Upper lobe of right lung (tissue), 1 donor: ENCODE measurements at regions not wholly inside any gene's neighbourhood (a gene's known extent, or its start where the extent isn't known, plus 50 kb on each side); places are given as distances from the start of the nearest gene placed in this dataset.

Source experiments
- ATAC-seq: fragments of 200-7000 bp; cut with Tn5 transposase; one replicate; pipeline ENCODE4 v1.9.1; 2020; ENCODE audit warnings: mild to moderate bottlenecking, moderate library complexity
- DNase-seq: peaks from one replicate; pipeline ENCODE4 v3.0.0-alpha.2; 2020
- H3K27ac ChIP-seq: fragments of 200-600 bp; one replicate; pipeline ENCODE4 v1.8.0; 2022
- H3K27me3 ChIP-seq: fragments of 200-600 bp; one replicate; pipeline ENCODE4 v1.8.0; 2022; ENCODE audit warnings: mild to moderate bottlenecking
- H3K36me3 ChIP-seq: fragments of 200-600 bp; one replicate; pipeline ENCODE4 v1.8.0; 2022
- H3K4me1 ChIP-seq: fragments of 200-600 bp; one replicate; pipeline ENCODE4 v1.8.0; 2022
- H3K4me3 ChIP-seq: fragments of 200-600 bp; one replicate; pipeline ENCODE4 v1.8.0; 2022; ENCODE audit warnings: mild to moderate bottlenecking
- H3K9me3 ChIP-seq: fragments of 200-600 bp; one replicate; pipeline ENCODE4 v1.8.0; 2022
- CTCF ChIP-seq: fragments of 200-600 bp; IDR thresholded peaks from one replicate; pipeline ENCODE4 v1.8.0; 2022; ENCODE audit warnings: antibody characterized with exemption
- intact Hi-C: fragments of 100-400 bp; cut with DNase I; formaldehyde crosslinking; loops from one replicate; pipeline ENCODE4 v1.11.0; 2022
- donor health status: DM: no; HTN: yes; CAD: no; lungs with severe emphysema.

DNA sequence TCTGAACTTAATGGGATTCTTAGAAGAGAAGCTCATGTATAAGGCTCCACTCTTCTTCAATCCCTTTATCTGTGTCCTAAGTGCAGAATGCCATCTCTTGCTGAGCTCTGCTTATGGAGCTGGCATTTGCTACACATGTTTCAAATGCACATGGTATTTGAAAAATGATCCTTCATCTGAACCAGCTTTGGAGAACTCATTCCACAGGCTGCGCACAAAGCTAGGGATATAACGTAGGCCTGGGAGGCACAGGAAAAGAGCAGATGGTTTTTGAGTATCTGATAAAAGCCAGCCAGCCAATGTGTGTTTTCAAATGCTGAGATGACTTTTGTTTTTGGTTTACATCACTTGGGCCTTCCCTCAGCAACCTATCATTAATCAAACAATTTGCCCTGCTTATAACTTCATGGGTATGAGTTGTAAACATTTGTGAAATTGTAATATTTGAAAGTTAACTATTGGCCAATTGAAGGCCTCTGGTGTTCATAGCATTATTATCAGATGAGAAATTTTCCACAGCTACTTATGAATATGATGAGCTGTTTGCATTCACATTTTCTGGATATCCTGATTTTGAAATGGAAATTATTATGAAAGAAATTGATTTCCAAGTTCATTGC lies 729.0 kb downstream of the FGF9 start:
- no peaks in the 10 kb centered on the region for H3K4me1 ChIP-seq
- DNase-seq (no peak), ATAC-seq (no peak)
- H3K27me3 ChIP-seq: no peaks in the 10 kb centered on the region
- intact Hi-C loops: no loop called here
- H3K9me3 ChIP-seq: no peaks in the 10 kb centered on the region
- H3K27ac ChIP-seq: no peak overlapping the region
- no peaks in the 10 kb centered on the region for H3K36me3 ChIP-seq
- H3K4me3 ChIP-seq: no peak overlapping the region
- TF ChIP-seq CTCF: no peak

DNA sequence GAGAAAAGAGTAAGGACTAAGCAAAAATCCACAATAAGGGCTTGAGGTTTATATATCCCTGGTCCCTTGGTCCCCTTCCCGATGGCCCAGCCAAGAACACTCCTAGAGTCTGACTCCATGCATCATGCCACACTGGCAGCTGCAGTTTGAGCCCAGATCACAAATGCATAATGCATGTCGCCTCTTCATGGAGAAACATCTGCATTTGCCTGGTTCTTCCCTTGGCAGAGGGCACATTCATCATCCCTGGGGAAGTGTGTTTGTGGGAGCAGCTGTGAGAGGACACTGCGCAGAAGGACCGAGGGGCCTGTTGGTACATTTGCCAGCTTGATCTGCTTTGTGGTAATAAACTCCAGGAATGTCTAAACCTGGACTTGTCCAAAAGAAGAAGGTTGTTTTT lies 731.8 kb downstream of the FGF9 start:
- no peak for DNase-seq
- no peak for ATAC-seq
- Histone ChIP-seq H3K9me3 (no peaks in the 10 kb centered on the region), H3K27me3 (no peaks in the 10 kb centered on the region), H3K36me3 (no peaks in the 10 kb centered on the region), H3K4me3 (no peak overlapping the region), H3K4me1 (no peaks in the 10 kb centered on the region), H3K27ac (no peak overlapping the region)
- intact Hi-C loops: no loop called here
- TF ChIP-seq CTCF: no peak

- H3K27me3 ChIP-seq: no peaks in the 10 kb centered on the region
- no peaks in the 10 kb centered on the region for H3K36me3 ChIP-seq
- no peaks in the 10 kb centered on the region for H3K4me1 ChIP-seq
- H3K9me3 ChIP-seq: no peaks in the 10 kb centered on the region
- no peak for TF ChIP-seq CTCF
- no peak overlapping the region for H3K27ac ChIP-seq
- intact Hi-C loops: no loop called here
- H3K4me3 ChIP-seq: no peak overlapping the region
- ATAC-seq: no peak
- DNase-seq: no peak
Observed at GRCh38 chr13:22403144-22403543, 732.3 kb downstream of the FGF9 start.

GRCh38 chr13:22405891-22406290 lies 735.0 kb downstream of the FGF9 start:
- Histone ChIP-seq H3K4me1 (no peaks in the 10 kb centered on the region), H3K27ac (no peak overlapping the region), H3K9me3 (peaks cover 1% of the 10 kb centered on the region), H3K4me3 (no peak overlapping the region), H3K36me3 (no peaks in the 10 kb centered on the region), H3K27me3 (no peaks in the 10 kb centered on the region)
- TF ChIP-seq CTCF: no peak
- intact Hi-C loops: no loop called here
- ATAC-seq (no peak), DNase-seq (no peak)

DNA sequence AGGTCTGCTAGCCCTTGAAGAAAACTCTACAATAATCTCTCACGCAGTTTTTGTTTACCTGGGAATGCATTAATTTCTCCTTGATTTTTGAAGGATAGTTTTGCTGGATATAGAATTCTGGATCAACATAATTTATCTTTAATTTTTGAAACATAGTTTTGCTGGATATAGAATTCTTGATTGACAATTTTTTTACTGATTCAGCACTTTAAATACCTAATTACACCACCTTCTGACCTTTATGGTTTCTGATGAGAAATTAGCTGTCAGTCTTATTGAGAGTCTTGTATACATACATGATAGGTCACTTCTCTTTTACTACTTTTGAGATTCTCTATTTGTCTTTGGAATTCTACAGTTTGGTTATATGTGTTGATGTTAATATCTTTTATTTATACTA lies 741.6 kb downstream of the FGF9 start:
- intact Hi-C loops: no loop called here
- H3K27ac ChIP-seq: no peak overlapping the region
- DNase-seq (no peak), ATAC-seq (no peak)
- no peaks in the 10 kb centered on the region for H3K27me3 ChIP-seq
- no peak overlapping the region for H3K4me3 ChIP-seq
- no peak for TF ChIP-seq CTCF
- H3K36me3 ChIP-seq: no peaks in the 10 kb centered on the region
- H3K4me1 ChIP-seq: no peaks in the 10 kb centered on the region
- H3K9me3 ChIP-seq: peaks cover 22% of the 10 kb centered on the region

- H3K27me3 ChIP-seq: no peaks in the 10 kb centered on the region
- H3K36me3 ChIP-seq: no peaks in the 10 kb centered on the region
- intact Hi-C loops: no loop called here
- no peak overlapping the region for H3K27ac ChIP-seq
- no peaks in the 10 kb centered on the region for H3K9me3 ChIP-seq
- no peak for TF ChIP-seq CTCF
- no peaks in the 10 kb centered on the region for H3K4me1 ChIP-seq
- DNase-seq (no peak), ATAC-seq (no peak)
- no peak overlapping the region for H3K4me3 ChIP-seq
Observed at GRCh38 chr13:22422023-22422422, 751.1 kb downstream of the FGF9 start.
